ENCODE measurements at regions not wholly inside any gene's neighbourhood (a gene's known extent, or its start where the extent isn't known, plus 50 kb on each side); places are given as distances from the start of the nearest gene placed in this dataset.

DNA sequence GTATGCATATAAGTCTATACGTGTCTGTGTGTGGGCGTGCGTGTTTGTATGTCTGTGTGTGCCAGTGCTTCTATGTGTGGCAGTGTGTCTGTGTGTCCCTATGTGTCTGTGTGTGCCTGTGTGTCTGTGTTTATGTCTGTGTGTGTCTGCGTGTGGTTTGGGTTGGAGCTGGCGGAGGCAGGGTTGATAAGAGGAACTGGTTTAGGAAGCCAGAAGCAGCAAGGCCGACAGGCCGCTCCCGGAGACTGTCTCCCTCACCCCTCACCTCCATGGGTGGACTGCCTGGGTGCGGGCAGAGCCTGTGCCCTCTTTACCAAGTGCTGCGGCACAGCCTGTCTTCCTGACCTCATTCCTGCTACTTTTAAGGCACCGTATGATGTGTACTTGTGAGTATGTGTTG is 327.1 kb upstream of the B3GAT1 start:
- Histone ChIP-seq H3K27me3 (ENCODE audit: control insufficient read depth in 1 of 2, insufficient read depth in 2 of 2, low read length in 2 of 2) (peaks cover 11 to 17% of the 10 kb centered on the region in 2 donors), H3K27ac (ENCODE audit: low read length) (no peak overlapping the region), H3K9ac (ENCODE audit: low read length in 2 of 2) (no peak overlapping the region), H3K9me3 (ENCODE audit: control insufficient read depth in 2 of 2, low read length in 2 of 2) (no peaks in the 10 kb centered on the region), H3K36me3 (ENCODE audit: control insufficient read depth in 2 of 2, insufficient read depth in 2 of 2, low read length in 2 of 2) (no peaks in the 10 kb centered on the region), H3K4me3 (ENCODE audit: low read length in 2 of 2) (no peak overlapping the region), H3K4me1 (ENCODE audit: control insufficient read depth, insufficient read depth, low read length) (no peaks in the 10 kb centered on the region)

DNA sequence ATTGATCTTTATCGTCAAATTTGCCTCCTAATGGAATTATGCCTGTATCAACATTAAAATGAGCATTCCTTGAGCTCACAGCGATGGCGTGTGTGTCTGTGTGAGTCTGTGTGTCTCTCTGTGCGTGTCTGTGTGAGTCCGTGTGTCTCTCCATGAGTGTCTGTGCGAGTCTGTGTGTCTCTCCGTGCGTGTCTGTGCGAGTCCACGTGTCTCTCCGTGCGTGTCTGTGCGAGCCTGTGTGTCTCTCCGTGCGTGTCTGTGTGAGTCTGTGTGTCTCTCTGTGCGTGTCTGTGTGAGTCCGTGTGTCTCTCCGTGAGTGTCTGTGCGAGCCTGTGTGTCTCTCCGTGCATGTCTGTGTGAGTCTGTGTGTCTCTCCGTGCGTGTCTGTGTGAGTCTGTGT is 326.5 kb upstream of the B3GAT1 start:
- no peak overlapping the region for H3K27ac ChIP-seq (ENCODE audit: low read length)
- no peaks in the 10 kb centered on the region for H3K36me3 ChIP-seq (ENCODE audit: control insufficient read depth in 2 of 2, insufficient read depth in 2 of 2, low read length in 2 of 2)
- H3K9ac ChIP-seq (ENCODE audit: low read length in 2 of 2) = no peak overlapping the region
- no peak overlapping the region for H3K4me3 ChIP-seq (ENCODE audit: low read length in 2 of 2)
- peaks cover 11 to 18% of the 10 kb centered on the region in 2 donors for H3K27me3 ChIP-seq (ENCODE audit: control insufficient read depth in 1 of 2, insufficient read depth in 2 of 2, low read length in 2 of 2)
- no peaks in the 10 kb centered on the region for H3K9me3 ChIP-seq (ENCODE audit: control insufficient read depth in 2 of 2, low read length in 2 of 2)
- no peaks in the 10 kb centered on the region for H3K4me1 ChIP-seq (ENCODE audit: control insufficient read depth, insufficient read depth, low read length)

DNA sequence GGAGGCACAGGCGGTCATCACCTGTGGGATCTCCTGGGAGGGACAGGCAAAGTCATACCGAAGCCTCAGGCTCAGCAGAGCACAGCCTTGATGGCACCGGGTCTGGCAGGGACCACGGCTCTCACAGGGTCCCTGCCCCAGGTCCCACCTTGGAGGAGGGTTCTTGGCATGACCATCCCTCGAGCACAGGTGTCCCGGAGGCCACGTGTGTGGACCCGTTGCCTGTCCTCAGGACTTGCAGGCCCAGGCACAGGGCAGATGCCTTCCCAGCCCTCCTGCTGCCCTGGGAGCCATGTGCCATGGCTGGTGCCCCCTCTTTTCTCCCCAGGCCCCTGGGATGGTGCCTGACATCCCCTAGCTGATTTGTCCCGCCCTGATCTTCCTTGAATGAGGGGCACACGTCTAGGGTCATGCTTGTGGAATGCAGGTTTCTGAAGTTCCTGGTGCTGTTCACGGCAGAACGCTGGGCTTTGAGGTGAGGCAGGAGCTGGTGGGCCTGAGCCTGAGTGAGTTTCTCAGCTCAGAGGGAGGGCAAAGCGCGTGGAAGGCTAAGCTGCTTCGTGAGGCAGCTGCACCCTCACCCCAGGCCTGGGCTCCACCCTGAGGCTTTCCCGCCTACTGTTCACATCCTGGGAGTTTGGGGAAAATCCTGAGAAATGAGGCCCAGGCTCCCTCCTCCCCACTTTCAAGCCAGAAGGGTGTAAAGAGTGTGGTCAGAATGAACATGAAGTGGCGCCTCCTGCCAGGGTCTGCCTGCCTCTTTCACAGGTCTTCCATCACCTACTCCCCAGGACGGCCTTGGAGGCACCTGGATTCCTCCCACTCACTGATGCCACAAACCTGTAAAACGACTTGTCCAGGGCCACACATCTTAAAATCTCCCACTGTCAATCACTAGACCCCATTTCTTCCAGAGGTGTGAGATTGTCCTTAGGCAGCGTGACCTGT is 325.8 kb upstream of the B3GAT1 start:
- H3K4me3 ChIP-seq (ENCODE audit: low read length in 2 of 2) = no peak overlapping the region
- H3K9ac ChIP-seq (ENCODE audit: low read length in 2 of 2) = no peak overlapping the region
- H3K9me3 ChIP-seq (ENCODE audit: control insufficient read depth in 2 of 2, low read length in 2 of 2) = no peaks in the 10 kb centered on the region
- no peaks in the 10 kb centered on the region for H3K36me3 ChIP-seq (ENCODE audit: control insufficient read depth in 2 of 2, insufficient read depth in 2 of 2, low read length in 2 of 2)
- no peaks in the 10 kb centered on the region for H3K4me1 ChIP-seq (ENCODE audit: control insufficient read depth, insufficient read depth, low read length)
- peaks cover 11 to 19% of the 10 kb centered on the region in 2 donors for H3K27me3 ChIP-seq (ENCODE audit: control insufficient read depth in 1 of 2, insufficient read depth in 2 of 2, low read length in 2 of 2)
- no peak overlapping the region for H3K27ac ChIP-seq (ENCODE audit: low read length)

DNA sequence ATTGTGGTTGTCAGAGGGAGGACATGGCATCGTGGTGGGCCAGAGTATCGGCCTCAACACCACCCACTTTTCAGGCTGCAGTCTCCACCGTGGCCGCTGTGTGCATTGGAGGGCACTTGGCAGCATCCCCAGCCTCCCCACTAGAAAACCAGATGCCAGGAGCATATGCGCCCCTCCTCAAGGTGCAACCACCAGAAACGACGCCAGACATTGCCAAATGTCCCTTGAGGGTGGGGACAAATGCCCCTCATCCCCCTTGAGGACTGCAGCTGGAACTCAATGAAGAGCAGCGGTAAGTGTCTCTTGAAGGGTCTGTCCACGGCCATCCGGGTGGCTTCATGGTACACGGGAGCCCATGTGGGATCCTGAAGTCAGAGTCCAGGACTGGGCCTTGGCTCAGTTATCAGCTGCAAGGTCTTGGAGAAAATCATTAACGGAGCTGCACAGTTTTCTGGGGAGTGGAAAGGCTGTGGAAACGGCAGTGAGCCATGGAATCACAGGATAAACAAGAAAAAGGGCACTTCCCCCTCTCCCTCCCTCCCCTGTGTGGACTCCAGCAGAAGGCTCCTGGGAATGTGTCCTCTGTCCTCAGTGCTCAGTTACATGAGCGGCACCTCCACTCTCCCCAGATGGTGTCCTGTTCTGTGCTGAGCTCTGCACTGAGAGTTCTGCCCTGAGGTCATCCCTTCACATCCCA is 324.4 kb upstream of the B3GAT1 start:
- Histone ChIP-seq H3K4me3 (ENCODE audit: low read length in 2 of 2) (no peak overlapping the region), H3K4me1 (ENCODE audit: control insufficient read depth, insufficient read depth, low read length) (peaks cover under 1% of the 10 kb centered on the region), H3K36me3 (ENCODE audit: control insufficient read depth in 2 of 2, insufficient read depth in 2 of 2, low read length in 2 of 2) (no peaks in the 10 kb centered on the region), H3K9ac (ENCODE audit: low read length in 2 of 2) (no peak overlapping the region), H3K9me3 (ENCODE audit: control insufficient read depth in 2 of 2, low read length in 2 of 2) (no peaks in the 10 kb centered on the region), H3K27me3 (ENCODE audit: control insufficient read depth in 1 of 2, insufficient read depth in 2 of 2, low read length in 2 of 2) (peaks cover 11 to 22% of the 10 kb centered on the region in 2 donors), H3K27ac (ENCODE audit: low read length) (no peak overlapping the region)

DNA sequence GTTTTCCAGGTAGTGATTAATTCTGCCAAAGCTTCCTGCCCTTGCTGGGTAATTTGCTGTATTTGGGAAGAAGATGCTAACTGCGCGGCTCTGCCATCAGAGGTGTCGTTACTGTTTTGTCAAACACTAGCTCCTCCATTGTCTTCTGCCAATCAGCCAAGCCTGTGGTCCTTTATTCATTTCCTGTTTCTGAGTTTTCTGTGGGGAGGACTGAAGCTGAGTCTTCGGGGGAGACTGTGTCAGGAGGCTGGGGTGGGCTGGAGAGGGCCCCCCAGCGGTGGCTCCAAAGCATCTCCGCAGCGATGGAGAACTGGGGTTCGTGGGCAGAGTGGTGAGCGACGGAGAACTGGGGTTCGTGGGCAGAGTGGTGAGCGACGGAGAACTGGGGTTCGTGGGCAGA is 322.9 kb upstream of the B3GAT1 start:
- Histone ChIP-seq H3K9me3 (ENCODE audit: control insufficient read depth in 2 of 2, low read length in 2 of 2) (no peaks in the 10 kb centered on the region), H3K4me3 (ENCODE audit: low read length in 2 of 2) (no peak overlapping the region), H3K27ac (ENCODE audit: low read length) (no peak overlapping the region), H3K9ac (ENCODE audit: low read length in 2 of 2) (no peak overlapping the region), H3K4me1 (ENCODE audit: control insufficient read depth, insufficient read depth, low read length) (peaks cover 5% of the 10 kb centered on the region), H3K36me3 (ENCODE audit: control insufficient read depth in 2 of 2, insufficient read depth in 2 of 2, low read length in 2 of 2) (no peaks in the 10 kb centered on the region), H3K27me3 (ENCODE audit: control insufficient read depth in 1 of 2, insufficient read depth in 2 of 2, low read length in 2 of 2) (peaks cover 11 to 22% of the 10 kb centered on the region in 2 donors)

DNA sequence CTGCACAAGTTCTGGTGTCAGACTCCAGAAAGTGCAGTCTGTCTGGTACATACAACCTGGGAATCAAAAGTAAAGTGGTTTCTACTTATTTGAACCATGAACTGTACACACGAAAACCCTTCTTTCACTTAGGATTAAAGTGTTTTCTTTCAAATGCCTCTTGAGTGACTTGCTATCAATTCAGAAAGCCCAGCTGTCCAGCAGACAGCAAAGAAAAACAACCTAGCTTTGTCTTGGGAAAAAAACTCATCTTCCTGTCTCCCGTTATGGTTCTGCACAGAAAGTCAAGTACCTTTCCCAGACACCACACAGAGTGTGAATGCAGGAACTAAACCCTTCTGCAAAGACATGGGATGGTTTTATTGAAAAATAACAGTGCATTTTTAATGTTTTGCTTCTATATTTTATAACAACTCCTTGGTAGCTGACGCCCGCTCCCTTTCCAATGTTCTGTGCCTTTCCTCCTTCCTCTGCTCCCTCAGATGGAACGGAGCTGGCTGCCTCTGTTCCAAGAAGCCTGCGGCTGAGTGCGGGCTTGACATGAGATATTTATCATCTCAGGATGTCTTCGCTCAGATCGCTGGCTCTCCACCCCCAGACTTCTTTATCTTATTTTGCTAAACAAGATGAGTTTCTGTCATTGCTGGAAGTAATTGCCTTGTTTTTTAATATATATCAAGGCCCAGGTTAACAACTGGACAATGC is 322.3 kb upstream of the B3GAT1 start:
- peaks cover 5% of the 10 kb centered on the region for H3K4me1 ChIP-seq (ENCODE audit: control insufficient read depth, insufficient read depth, low read length)
- no peak overlapping the region for H3K27ac ChIP-seq (ENCODE audit: low read length)
- peaks cover 10 to 19% of the 10 kb centered on the region in 2 donors for H3K27me3 ChIP-seq (ENCODE audit: control insufficient read depth in 1 of 2, insufficient read depth in 2 of 2, low read length in 2 of 2)
- H3K9ac ChIP-seq (ENCODE audit: low read length in 2 of 2) = no peak overlapping the region
- no peaks in the 10 kb centered on the region for H3K36me3 ChIP-seq (ENCODE audit: control insufficient read depth in 2 of 2, insufficient read depth in 2 of 2, low read length in 2 of 2)
- H3K4me3 ChIP-seq (ENCODE audit: low read length in 2 of 2) = no peak overlapping the region
- H3K9me3 ChIP-seq (ENCODE audit: control insufficient read depth in 2 of 2, low read length in 2 of 2) = no peaks in the 10 kb centered on the region

DNA sequence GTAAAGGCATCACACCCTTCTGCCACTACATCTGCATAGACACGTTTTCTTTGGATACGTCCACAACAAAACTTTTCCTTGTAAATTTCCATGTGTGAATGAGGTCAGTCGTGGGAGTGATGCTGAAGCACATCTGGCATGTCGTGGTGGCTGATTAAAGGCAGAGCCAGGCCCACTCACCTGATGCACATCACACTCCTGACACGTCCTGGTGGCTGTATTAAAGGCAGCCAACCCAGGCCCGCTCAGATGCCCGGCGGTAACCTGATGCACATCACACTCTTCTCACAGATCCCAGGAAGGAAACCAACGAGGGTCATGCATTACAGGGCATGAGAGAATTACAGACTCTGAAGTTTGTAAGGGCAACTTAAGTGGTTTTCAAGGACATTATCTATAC is 321.6 kb upstream of the B3GAT1 start:
- H3K4me3 ChIP-seq (ENCODE audit: low read length in 2 of 2) = no peak overlapping the region
- H3K27ac ChIP-seq (ENCODE audit: low read length) = no peak overlapping the region
- no peaks in the 10 kb centered on the region for H3K9me3 ChIP-seq (ENCODE audit: control insufficient read depth in 2 of 2, low read length in 2 of 2)
- peaks cover 7 to 17% of the 10 kb centered on the region in 2 donors for H3K27me3 ChIP-seq (ENCODE audit: control insufficient read depth in 1 of 2, insufficient read depth in 2 of 2, low read length in 2 of 2)
- H3K9ac ChIP-seq (ENCODE audit: low read length in 2 of 2) = no peak overlapping the region
- peaks cover 5% of the 10 kb centered on the region for H3K4me1 ChIP-seq (ENCODE audit: control insufficient read depth, insufficient read depth, low read length)
- no peaks in the 10 kb centered on the region for H3K36me3 ChIP-seq (ENCODE audit: control insufficient read depth in 2 of 2, insufficient read depth in 2 of 2, low read length in 2 of 2)

DNA sequence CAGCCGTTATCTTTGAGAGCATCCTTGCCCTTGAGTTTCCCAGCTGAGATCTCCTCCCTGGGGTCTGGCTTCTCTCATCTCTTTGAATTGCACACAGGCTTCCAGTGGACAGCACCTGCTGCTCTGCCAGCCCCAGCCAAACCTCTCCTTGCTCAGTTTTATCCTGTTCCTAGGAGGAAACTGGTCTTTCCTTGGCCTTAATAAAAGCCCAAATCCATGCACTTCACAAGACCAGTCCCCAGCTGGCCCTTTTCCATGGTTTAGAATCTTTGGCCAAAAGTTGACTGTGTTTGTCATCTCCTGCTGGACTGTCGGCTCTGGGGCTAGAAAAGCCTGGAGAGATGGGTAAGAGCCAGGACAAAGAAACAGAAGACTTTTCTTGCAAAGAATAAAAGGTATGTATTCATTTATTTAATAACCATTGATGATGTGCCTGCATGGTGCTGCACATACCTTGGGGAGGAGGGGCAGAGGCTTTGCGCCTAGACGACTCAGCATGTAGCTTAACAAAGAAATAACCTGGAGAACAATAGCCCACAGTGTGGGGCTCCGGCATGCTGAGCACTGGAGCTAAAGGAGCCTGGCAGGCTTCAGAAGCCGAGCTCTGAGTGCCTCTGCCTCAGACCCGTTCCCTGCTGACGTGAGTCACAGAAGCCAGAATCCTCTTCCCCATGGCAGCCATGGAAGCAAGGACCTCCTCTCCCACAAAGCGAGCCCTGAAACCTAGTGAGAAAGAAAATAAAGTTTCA is 319.3 kb upstream of the B3GAT1 start:
- no peaks in the 10 kb centered on the region for H3K9me3 ChIP-seq (ENCODE audit: control insufficient read depth in 2 of 2, low read length in 2 of 2)
- H3K27me3 ChIP-seq (ENCODE audit: control insufficient read depth in 1 of 2, insufficient read depth in 2 of 2, low read length in 2 of 2) = peaks cover 5 to 9% of the 10 kb centered on the region in 2 donors
- H3K4me1 ChIP-seq (ENCODE audit: control insufficient read depth, insufficient read depth, low read length) = peaks cover 5% of the 10 kb centered on the region
- H3K9ac ChIP-seq (ENCODE audit: low read length in 2 of 2) = no peak overlapping the region
- no peaks in the 10 kb centered on the region for H3K36me3 ChIP-seq (ENCODE audit: control insufficient read depth in 2 of 2, insufficient read depth in 2 of 2, low read length in 2 of 2)
- H3K27ac ChIP-seq (ENCODE audit: low read length) = no peak overlapping the region
- no peak overlapping the region for H3K4me3 ChIP-seq (ENCODE audit: low read length in 2 of 2)

DNA sequence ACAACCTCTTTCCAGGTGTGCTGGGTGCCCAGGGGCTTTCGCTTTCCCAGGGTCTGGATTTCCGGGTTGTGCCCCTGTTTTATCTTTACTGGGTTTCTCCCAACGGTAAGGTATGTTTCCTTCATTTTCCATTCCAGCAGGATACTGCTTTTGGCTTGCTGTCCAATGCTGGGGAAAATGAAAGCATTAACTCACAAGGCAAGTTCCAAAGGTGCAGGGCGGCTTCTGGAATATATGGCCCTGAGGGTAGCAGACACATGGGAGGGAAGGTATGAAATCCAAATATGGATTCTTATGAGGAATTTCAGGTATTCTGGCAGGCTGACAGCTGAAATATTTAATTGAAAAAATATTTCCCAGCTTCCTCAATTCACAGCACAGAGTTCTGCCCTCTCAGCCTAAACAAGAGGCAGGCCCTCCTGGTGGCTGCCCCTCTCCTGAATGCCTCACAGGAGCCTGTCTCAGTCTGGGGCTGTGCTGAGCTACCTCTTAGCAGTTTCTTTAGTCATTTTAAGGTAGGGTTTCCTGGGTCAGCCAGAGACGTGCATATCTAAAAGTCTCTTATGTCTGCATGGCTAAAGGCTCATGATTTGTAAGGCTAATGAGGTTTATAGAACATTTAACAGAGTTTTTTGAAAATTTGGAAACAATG is 318.6 kb upstream of the B3GAT1 start:
- H3K9ac ChIP-seq (ENCODE audit: low read length in 2 of 2) = no peak overlapping the region
- H3K36me3 ChIP-seq (ENCODE audit: control insufficient read depth in 2 of 2, insufficient read depth in 2 of 2, low read length in 2 of 2) = no peaks in the 10 kb centered on the region
- peaks cover 7 to 10% of the 10 kb centered on the region in 2 donors for H3K27me3 ChIP-seq (ENCODE audit: control insufficient read depth in 1 of 2, insufficient read depth in 2 of 2, low read length in 2 of 2)
- no peak overlapping the region for H3K4me3 ChIP-seq (ENCODE audit: low read length in 2 of 2)
- H3K27ac ChIP-seq (ENCODE audit: low read length) = no peak overlapping the region
- peaks cover 9% of the 10 kb centered on the region for H3K4me1 ChIP-seq (ENCODE audit: control insufficient read depth, insufficient read depth, low read length)
- H3K9me3 ChIP-seq (ENCODE audit: control insufficient read depth in 2 of 2, low read length in 2 of 2) = no peaks in the 10 kb centered on the region

DNA sequence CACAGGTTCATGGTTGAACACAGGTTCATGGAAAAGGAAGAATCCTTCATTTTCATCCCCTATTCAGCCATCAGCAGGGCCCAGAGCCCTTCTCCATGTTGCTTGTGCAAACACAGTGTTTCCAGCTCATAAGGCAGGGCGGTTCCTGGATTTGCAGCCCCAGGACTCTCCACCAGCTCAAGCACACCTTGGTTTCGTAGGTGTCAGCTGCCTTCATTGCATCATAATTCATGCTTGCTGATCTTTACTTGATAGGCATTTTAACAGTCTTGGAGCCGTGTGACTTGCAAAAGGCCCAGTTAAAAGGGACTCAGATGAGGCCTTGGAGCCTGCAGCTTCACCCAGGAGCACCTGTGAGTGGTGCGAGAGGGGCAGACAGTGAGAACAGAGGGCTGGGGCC is 318.1 kb upstream of the B3GAT1 start:
- H3K36me3 ChIP-seq (ENCODE audit: control insufficient read depth in 2 of 2, insufficient read depth in 2 of 2, low read length in 2 of 2) = no peaks in the 10 kb centered on the region
- no peak overlapping the region for H3K9ac ChIP-seq (ENCODE audit: low read length in 2 of 2)
- H3K4me1 ChIP-seq (ENCODE audit: control insufficient read depth, insufficient read depth, low read length) = peaks cover 14% of the 10 kb centered on the region
- H3K27me3 ChIP-seq (ENCODE audit: control insufficient read depth in 1 of 2, insufficient read depth in 2 of 2, low read length in 2 of 2) = peaks cover 7 to 12% of the 10 kb centered on the region in 2 donors
- no peak overlapping the region for H3K4me3 ChIP-seq (ENCODE audit: low read length in 2 of 2)
- no peaks in the 10 kb centered on the region for H3K9me3 ChIP-seq (ENCODE audit: control insufficient read depth in 2 of 2, low read length in 2 of 2)
- no peak overlapping the region for H3K27ac ChIP-seq (ENCODE audit: low read length)

All from stomach smooth muscle (tissue), 2 donors.